ENCODE measurements at regions not wholly inside any gene's neighbourhood (a gene's known extent, or its start where the extent isn't known, plus 50 kb on each side); places are given as distances from the start of the nearest gene placed in this dataset.

GRCh38 chr11:28657378-28658030, 549.3 kb downstream of the METTL15 start:
- no peak for TF ChIP-seq CTCF (IDR thresholded peaks at IDR 0.05)
- H3K4me1 ChIP-seq, result no peaks in the 10 kb centered on the region
- 44 to 46% methylated on average over 5 of the region's 5 CpGs for WGBS, 2 donors
- DNase-seq (no peak), ATAC-seq (no peak)
- H3K9me3 ChIP-seq, result no peaks in the 10 kb centered on the region
- intact Hi-C loops (cut with DNase I), result no loop called here
- H3K27me3 ChIP-seq, result peaks cover 0 to 9% (median 0%) of the 10 kb centered on the region in 7 donors
- no peak overlapping the region for H3K4me3 ChIP-seq
- H3K27ac ChIP-seq, result no peak overlapping the region
- no peaks in the 10 kb centered on the region for H3K36me3 ChIP-seq

- Histone ChIP-seq H3K4me3 (no peak overlapping the region), H3K4me1 (no peaks in the 10 kb centered on the region), H3K9me3 (peaks cover 0 to 4% (median 0%) of the 10 kb centered on the region in 11 donors), H3K27ac (no peak overlapping the region), H3K27me3 (peaks cover 0 to 9% (median 0%) of the 10 kb centered on the region in 7 donors), H3K36me3 (no peaks in the 10 kb centered on the region)
- DNase-seq (no peak), ATAC-seq (no peak)
- intact Hi-C loops (cut with DNase I), result no loop called here
- 73 to 84% methylated on average over 3 of the region's 3 CpGs for WGBS, 2 donors
- TF ChIP-seq CTCF (IDR thresholded peaks at IDR 0.05), result no peak
Observed at GRCh38 chr11:28654191-28654590, 546.0 kb downstream of the METTL15 start.

GRCh38 chr11:28649922-28650321, 541.7 kb downstream of the METTL15 start:
- DNase-seq (no peak), ATAC-seq (no peak)
- 79 to 82% methylated on average over 5 of the region's 5 CpGs for WGBS, 2 donors
- intact Hi-C loops (cut with DNase I), result no loop called here
- H3K27me3 ChIP-seq, result peaks cover 0 to 9% (median 0%) of the 10 kb centered on the region in 7 donors
- TF ChIP-seq CTCF (IDR thresholded peaks at IDR 0.05), result no peak
- no peaks in the 10 kb centered on the region for H3K36me3 ChIP-seq
- no peak overlapping the region for H3K27ac ChIP-seq
- H3K4me3 ChIP-seq, result no peak overlapping the region
- peaks cover 0 to 18% (median 0%) of the 10 kb centered on the region in 11 donors for H3K9me3 ChIP-seq
- H3K4me1 ChIP-seq, result no peaks in the 10 kb centered on the region

- intact Hi-C loops (cut with DNase I), result no loop called here
Observed at GRCh38 chr11:28636566-28636965, 528.4 kb downstream of the METTL15 start.

More at GRCh38 chr11:28636566-28636965, 528.4 kb downstream of the METTL15 start:
- H3K27me3 ChIP-seq, result no peaks in the 10 kb centered on the region
- peaks cover 0 to 5% (median 0%) of the 10 kb centered on the region in 11 donors for H3K9me3 ChIP-seq
- no peaks in the 10 kb centered on the region for H3K36me3 ChIP-seq
- 78 to 79% methylated on average over 2 of the region's 2 CpGs for WGBS, 2 donors
- ATAC-seq, result no peak
- no peak for TF ChIP-seq CTCF (IDR thresholded peaks at IDR 0.05)
- H3K4me1 ChIP-seq, result no peaks in the 10 kb centered on the region
- H3K27ac ChIP-seq, result no peak overlapping the region
- H3K4me3 ChIP-seq, result no peak overlapping the region
- DNase-seq, result no peak
